Gastrocnemius medialis (tissue), 4 donors: ENCODE measurements at regions not wholly inside any gene's neighbourhood (a gene's known extent, or its start where the extent isn't known, plus 50 kb on each side); places are given as distances from the start of the nearest gene placed in this dataset.

ENCODE experiments used
- POLR2A ChIP-seq, 2 donors: fragments of 450-650 bp; IDR thresholded peaks; one replicate each; pipeline ENCODE4 v1.6.1; 2017; ENCODE audit warnings: antibody characterized with exemption in 2 of 2, mild to moderate bottlenecking in 2 of 2, moderate library complexity in 2 of 2
- TF ChIP-seq, protein P1 (sequence below), 5 experiments: fragments of 450-650 bp in 3 of 5; fragments of 200-600 bp in 2 of 5; sonication (generic) in 2 of 5; IDR thresholded peaks in 4 of 5; conservative IDR thresholded peaks in 1 of 5; 1 replicate in 4 of 5; 2 replicates in 1 of 5; pipeline ENCODE4 v1.5.1; 2016 to 2019; ENCODE audit warnings: antibody characterized with exemption in 5 of 5, mild to moderate bottlenecking in 3 of 5, moderate library complexity in 3 of 5

DNA sequence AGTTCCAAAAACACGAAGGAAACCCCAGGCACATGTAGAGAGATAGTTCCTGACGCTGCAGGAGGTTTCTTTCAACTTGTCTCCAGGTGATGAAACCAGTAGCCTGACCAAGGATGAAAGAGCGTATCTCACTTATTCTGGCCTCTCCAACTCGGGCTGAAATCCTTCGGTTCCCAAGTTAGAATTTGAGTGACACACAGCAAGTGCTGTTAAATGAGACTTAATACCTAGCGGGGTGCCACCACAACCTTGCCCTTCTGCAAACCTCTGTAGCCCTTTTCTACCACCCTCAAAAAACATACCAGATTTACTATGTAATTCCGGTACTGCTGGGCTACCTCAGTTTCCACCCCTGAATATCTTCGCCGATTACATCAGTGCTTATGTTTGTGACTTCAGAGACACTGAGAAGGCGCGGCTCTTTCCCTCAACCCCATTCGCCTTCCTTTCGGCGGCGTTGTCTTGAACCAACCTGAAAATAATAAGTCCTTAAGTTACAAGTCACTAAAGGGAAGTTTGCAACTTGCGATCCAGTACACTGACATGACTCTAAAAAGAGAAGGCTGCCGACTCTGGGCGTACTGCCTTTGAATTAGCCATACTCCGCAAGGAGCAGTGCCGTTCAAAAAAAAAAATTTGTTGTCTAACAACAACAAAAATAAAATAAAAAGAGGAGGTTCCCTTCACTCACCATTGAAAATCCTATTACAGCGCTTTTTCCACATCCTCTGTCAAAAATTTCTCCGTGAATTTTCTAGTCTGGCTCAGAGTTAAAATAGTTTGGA, 194.9 kb upstream of the ZNF184 start:
- TF ChIP-seq, protein P1, sequence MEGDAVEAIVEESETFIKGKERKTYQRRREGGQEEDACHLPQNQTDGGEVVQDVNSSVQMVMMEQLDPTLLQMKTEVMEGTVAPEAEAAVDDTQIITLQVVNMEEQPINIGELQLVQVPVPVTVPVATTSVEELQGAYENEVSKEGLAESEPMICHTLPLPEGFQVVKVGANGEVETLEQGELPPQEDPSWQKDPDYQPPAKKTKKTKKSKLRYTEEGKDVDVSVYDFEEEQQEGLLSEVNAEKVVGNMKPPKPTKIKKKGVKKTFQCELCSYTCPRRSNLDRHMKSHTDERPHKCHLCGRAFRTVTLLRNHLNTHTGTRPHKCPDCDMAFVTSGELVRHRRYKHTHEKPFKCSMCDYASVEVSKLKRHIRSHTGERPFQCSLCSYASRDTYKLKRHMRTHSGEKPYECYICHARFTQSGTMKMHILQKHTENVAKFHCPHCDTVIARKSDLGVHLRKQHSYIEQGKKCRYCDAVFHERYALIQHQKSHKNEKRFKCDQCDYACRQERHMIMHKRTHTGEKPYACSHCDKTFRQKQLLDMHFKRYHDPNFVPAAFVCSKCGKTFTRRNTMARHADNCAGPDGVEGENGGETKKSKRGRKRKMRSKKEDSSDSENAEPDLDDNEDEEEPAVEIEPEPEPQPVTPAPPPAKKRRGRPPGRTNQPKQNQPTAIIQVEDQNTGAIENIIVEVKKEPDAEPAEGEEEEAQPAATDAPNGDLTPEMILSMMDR (IDR thresholded peaks at IDR 0.05 in 4 of 5, conservative IDR thresholded peaks at IDR 0.05 in 1 of 5), result no peak
- TF ChIP-seq POLR2A (IDR thresholded peaks at IDR 0.05), result no peak
